Upper lobe of left lung (tissue), 4 donors: ENCODE measurements at regions not wholly inside any gene's neighbourhood (a gene's known extent, or its start where the extent isn't known, plus 50 kb on each side); places are given as distances from the start of the nearest gene placed in this dataset.

ENCODE experiments used
- CTCF ChIP-seq, 6 experiments: fragments of 450-650 bp in 4 of 6; fragments of 200-600 bp in 2 of 6; sonication (generic) in 2 of 6; IDR thresholded peaks; one replicate each; pipeline ENCODE4 v1.5.1; 2016 to 2019; ENCODE audit warnings: antibody characterized with exemption in 6 of 6
- POLR2AphosphoS5 ChIP-seq, 2 donors: sonication (generic); formaldehyde crosslinking; IDR thresholded peaks; one replicate each; pipeline ENCODE4 v1.5.1; 2017; ENCODE audit warnings: antibody characterized with exemption in 2 of 2

GRCh38 chr5:74266132-74266531 lies 374.4 kb downstream of the ENC1 start:
- TF ChIP-seq CTCF (IDR thresholded peaks at IDR 0.05) (no peak), POLR2AphosphoS5 (IDR thresholded peaks at IDR 0.05) (no peak)
